ENCODE measurements at regions not wholly inside any gene's neighbourhood (a gene's known extent, or its start where the extent isn't known, plus 50 kb on each side); places are given as distances from the start of the nearest gene placed in this dataset.
"Not testable (repeated sequence)": the region's sequence is repeated elsewhere in the genome, so short reads cannot be mapped to it uniquely, and the experiment has no call there.

GRCh38 chr7:108643136-108643535, 73.5 kb downstream of the DNAJB9 start:
- no peak overlapping the region for H3K27ac ChIP-seq
- no peak for TF ChIP-seq CTCF (IDR thresholded peaks at IDR 0.05)
- no peak overlapping the region for H3K4me3 ChIP-seq
- no peak for DNase-seq (ENCODE audit: low spot score)

GRCh38 chr7:108648989-108649388, 79.3 kb downstream of the DNAJB9 start:
- TF ChIP-seq CTCF (IDR thresholded peaks at IDR 0.05), result no peak
- Histone ChIP-seq H3K27ac (no peak overlapping the region), H3K4me3 (no peak overlapping the region)
- DNase-seq (ENCODE audit: low spot score), result no peak

GRCh38 chr7:108650467-108650866, 80.8 kb downstream of the DNAJB9 start:
- no peak overlapping the region for H3K27ac ChIP-seq
- no peak overlapping the region for H3K4me3 ChIP-seq
- DNase-seq (ENCODE audit: low spot score), result no peak
- TF ChIP-seq CTCF (IDR thresholded peaks at IDR 0.05), result no peak

- no peak for TF ChIP-seq CTCF (IDR thresholded peaks at IDR 0.05)
- H3K27ac ChIP-seq, result no peak overlapping the region
- H3K4me3 ChIP-seq, result no peak overlapping the region
- DNase-seq (ENCODE audit: low spot score), result no peak
Measured at GRCh38 chr7:108652886-108653285, 83.2 kb downstream of the DNAJB9 start.

GRCh38 chr7:108653526-108653925, 83.9 kb downstream of the DNAJB9 start:
- H3K27ac ChIP-seq, result no peak overlapping the region
- DNase-seq (ENCODE audit: low spot score), result no peak
- no peak overlapping the region for H3K4me3 ChIP-seq
- TF ChIP-seq CTCF (IDR thresholded peaks at IDR 0.05), result no peak

GRCh38 chr7:108657140-108657726, 87.6 kb downstream of the DNAJB9 start:
- not testable (repeated sequence) for H3K27ac ChIP-seq; DNase-seq (ENCODE audit: low spot score); H3K4me3 ChIP-seq

- no peak overlapping the region for H3K4me3 ChIP-seq
- no peak overlapping the region for H3K27ac ChIP-seq
- no peak for TF ChIP-seq CTCF (IDR thresholded peaks at IDR 0.05)
- no peak for DNase-seq (ENCODE audit: low spot score)
Measured at GRCh38 chr7:108659261-108659660, 89.6 kb downstream of the DNAJB9 start.

- no peak overlapping the region for H3K27ac ChIP-seq
- DNase-seq (ENCODE audit: low spot score), result no peak
- H3K4me3 ChIP-seq, result no peak overlapping the region
- TF ChIP-seq CTCF (IDR thresholded peaks at IDR 0.05), result no peak
Measured at GRCh38 chr7:108659867-108660266, 90.2 kb downstream of the DNAJB9 start.
